ENCODE measurements at regions not wholly inside any gene's neighbourhood (a gene's known extent, or its start where the extent isn't known, plus 50 kb on each side); places are given as distances from the start of the nearest gene placed in this dataset.

DNA sequence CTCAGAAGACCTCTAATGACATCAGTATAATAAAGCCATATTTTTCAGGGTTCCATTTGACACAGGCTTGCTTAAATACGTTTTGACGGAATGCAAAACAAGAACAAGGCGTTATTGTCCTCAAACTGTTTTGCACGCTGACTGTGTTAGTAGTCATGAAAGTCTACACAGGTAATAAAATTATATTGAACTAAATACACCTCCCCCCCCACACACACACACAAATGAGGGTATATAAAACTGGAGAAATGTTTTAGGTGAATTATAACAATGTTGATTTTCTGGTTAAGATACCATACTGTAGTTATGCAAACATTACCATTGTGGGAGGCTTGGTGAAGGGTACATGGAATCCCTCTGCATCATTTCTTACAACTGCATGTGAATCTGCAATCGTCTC lies 257.1 kb upstream of the ARRDC4 start:
- Histone ChIP-seq H3K4me3 (no peak overlapping the region), H3K36me3 (replicated peaks) (no peaks in the 10 kb centered on the region), H3K9me3 (no peaks in the 10 kb centered on the region), H3K4me1 (no peaks in the 10 kb centered on the region), H3K27me3 (ENCODE audit: low read depth) (no peaks in the 10 kb centered on the region)
- no peak for DNase-seq (ENCODE audit: low spot score in 2 of 2)
- in situ Hi-C loops (cut with MboI; ENCODE audit: low sequenced_read_pairs) = no loop called here

DNA sequence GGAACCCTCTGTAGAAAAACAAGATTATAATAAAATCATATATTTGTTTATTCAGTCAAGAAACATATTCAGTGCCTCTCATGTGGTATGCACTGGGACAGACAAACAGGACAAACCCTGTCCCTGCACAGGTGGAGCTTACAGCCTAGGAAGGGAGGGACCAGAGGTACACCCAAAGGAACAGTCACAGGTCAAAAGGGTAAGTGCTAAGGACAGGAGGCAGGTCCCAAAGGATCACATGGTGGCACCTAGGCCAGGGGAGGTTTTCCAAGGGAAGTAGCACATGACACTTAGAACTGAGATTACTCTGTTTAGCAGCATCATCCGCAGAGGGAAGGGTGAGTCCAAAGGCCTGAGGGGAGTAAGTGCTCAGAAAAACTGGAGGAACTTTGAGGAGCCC lies 254.4 kb upstream of the ARRDC4 start:
- Histone ChIP-seq H3K36me3 (replicated peaks) (no peaks in the 10 kb centered on the region), H3K27me3 (ENCODE audit: low read depth) (no peaks in the 10 kb centered on the region), H3K9me3 (no peaks in the 10 kb centered on the region), H3K4me3 (no peak overlapping the region), H3K4me1 (no peaks in the 10 kb centered on the region)
- in situ Hi-C loops (cut with MboI; ENCODE audit: low sequenced_read_pairs) = no loop called here
- no peak for DNase-seq (ENCODE audit: low spot score in 2 of 2)

DNA sequence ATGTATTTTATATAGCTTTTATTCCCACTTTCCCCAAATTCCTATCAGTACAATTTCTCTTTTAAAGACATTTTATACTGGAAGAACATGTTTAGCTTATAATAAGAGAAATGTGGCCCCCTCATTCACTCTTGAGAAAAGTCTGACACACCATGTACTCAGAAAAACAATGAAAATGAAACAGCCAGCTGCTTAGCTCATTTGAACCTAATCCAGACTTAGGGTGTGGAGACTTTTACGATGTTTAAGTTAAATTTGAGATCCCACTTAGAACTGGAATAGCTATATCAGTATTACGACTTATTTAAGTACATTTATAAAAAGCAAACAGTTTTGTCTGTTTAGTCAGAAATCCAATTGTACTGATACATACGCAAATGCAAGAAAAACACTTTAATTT lies 252.3 kb upstream of the ARRDC4 start:
- Histone ChIP-seq H3K9me3 (no peaks in the 10 kb centered on the region), H3K27me3 (ENCODE audit: low read depth) (no peaks in the 10 kb centered on the region), H3K4me1 (no peaks in the 10 kb centered on the region), H3K36me3 (replicated peaks) (no peaks in the 10 kb centered on the region), H3K4me3 (no peak overlapping the region)
- DNase-seq (ENCODE audit: low spot score in 2 of 2) = no peak
- in situ Hi-C loops (cut with MboI; ENCODE audit: low sequenced_read_pairs) = no loop called here

DNA sequence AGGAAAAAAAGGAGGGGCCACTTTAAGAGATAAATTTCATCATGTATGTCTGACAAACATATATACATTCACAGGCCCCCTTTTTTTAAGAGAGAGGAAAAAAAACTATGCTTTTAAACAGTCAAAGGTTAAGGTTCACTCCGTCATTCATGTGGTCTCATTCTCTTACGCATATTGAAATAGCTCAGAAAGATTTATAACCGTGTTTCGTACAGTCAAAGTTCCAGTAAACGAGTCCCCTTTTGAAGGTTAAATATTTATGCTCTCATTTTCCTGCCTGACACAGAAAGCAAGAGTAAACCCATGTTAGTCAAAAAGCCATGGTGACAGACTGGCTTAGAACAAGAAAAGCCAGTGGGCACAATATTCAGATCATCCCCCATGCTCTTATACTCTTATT lies 248.0 kb upstream of the ARRDC4 start:
- in situ Hi-C loops (cut with MboI; ENCODE audit: low sequenced_read_pairs) = no loop called here
- DNase-seq (ENCODE audit: low spot score in 2 of 2) = no peak
- no peak overlapping the region for H3K4me3 ChIP-seq
- no peaks in the 10 kb centered on the region for H3K36me3 ChIP-seq (replicated peaks)
- H3K27me3 ChIP-seq (ENCODE audit: low read depth) = no peaks in the 10 kb centered on the region
- H3K4me1 ChIP-seq = no peaks in the 10 kb centered on the region
- H3K9me3 ChIP-seq = no peaks in the 10 kb centered on the region

DNA sequence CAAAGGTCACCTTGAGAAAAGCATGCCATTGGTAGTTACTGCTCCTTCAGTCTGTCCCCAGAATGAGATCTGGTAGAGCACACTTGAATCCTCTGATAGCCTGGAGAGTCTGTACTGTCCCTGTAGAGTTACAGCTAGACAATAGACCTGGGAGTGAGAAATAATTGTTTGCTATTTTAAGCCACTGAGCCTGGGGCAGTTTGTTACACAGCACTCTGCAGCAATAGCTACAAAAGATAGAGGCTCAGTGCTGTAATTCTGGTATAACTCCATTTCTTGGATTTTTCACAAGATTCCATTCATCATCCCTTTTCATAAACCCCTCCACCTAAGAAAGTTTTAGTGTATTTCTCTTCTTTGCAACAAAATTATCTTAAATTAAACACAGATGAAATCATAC lies 242.7 kb upstream of the ARRDC4 start:
- Histone ChIP-seq H3K36me3 (replicated peaks) (no peaks in the 10 kb centered on the region), H3K4me1 (no peaks in the 10 kb centered on the region), H3K4me3 (no peak overlapping the region), H3K9me3 (no peaks in the 10 kb centered on the region), H3K27me3 (ENCODE audit: low read depth) (no peaks in the 10 kb centered on the region)
- no peak for DNase-seq (ENCODE audit: low spot score in 2 of 2)
- in situ Hi-C loops (cut with MboI; ENCODE audit: low sequenced_read_pairs) = no loop called here

DNA sequence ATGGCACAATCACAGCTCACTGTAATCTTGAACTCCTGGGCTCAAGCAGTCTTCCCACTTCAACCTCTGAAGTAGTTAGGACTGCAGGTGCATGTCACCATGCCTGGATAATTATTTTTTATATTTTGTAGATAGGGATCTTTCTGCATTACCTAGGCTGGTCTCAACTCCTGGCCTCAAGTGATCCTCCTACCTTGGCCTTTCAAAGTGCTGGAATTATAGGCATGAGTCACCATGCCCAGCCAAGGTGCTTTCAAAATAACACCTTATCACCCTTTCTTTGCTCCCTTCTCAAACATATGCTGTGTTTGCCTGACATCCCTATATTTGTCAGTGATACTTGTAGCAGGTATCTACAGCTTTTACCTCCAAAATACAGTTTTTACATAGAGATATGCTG lies 242.0 kb upstream of the ARRDC4 start:
- Histone ChIP-seq H3K9me3 (no peaks in the 10 kb centered on the region), H3K27me3 (ENCODE audit: low read depth) (no peaks in the 10 kb centered on the region), H3K4me1 (no peaks in the 10 kb centered on the region), H3K4me3 (no peak overlapping the region), H3K36me3 (replicated peaks) (no peaks in the 10 kb centered on the region)
- DNase-seq (ENCODE audit: low spot score in 2 of 2) = no peak
- in situ Hi-C loops (cut with MboI; ENCODE audit: low sequenced_read_pairs) = no loop called here

GRCh38 chr15:97728791-97729190 lies 231.7 kb upstream of the ARRDC4 start:
- Histone ChIP-seq H3K4me1 (no peaks in the 10 kb centered on the region), H3K4me3 (no peak overlapping the region), H3K27me3 (ENCODE audit: low read depth) (no peaks in the 10 kb centered on the region), H3K36me3 (replicated peaks) (no peaks in the 10 kb centered on the region), H3K9me3 (no peaks in the 10 kb centered on the region)
- in situ Hi-C loops (cut with MboI; ENCODE audit: low sequenced_read_pairs) = no loop called here
- no peak for DNase-seq (ENCODE audit: low spot score in 2 of 2)

DNA sequence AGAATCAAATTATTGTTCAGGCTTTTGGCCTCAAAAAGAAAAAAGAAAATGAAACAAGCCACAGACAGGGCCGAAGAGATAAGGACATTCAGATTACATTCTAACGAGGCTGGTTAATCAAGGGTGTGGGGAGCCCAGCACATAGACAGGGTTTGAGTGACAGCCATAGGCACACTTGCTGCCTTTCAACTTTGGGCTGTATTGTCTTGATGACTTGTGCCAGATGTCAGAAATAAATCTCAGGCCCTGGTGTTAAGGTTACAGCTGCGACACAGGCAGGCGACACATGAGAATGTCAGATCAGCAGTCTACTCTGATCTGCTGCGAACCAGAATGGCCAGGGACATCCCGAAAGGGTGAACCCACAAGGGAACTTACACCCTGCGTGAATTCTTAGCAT lies 231.2 kb upstream of the ARRDC4 start:
- Histone ChIP-seq H3K4me3 (no peak overlapping the region), H3K4me1 (no peaks in the 10 kb centered on the region), H3K9me3 (no peaks in the 10 kb centered on the region), H3K27me3 (ENCODE audit: low read depth) (no peaks in the 10 kb centered on the region), H3K36me3 (replicated peaks) (no peaks in the 10 kb centered on the region)
- in situ Hi-C loops (cut with MboI; ENCODE audit: low sequenced_read_pairs) = no loop called here
- DNase-seq (ENCODE audit: low spot score in 2 of 2) = no peak

GRCh38 chr15:97730315-97730714 lies 230.2 kb upstream of the ARRDC4 start:
- Histone ChIP-seq H3K9me3 (no peaks in the 10 kb centered on the region), H3K4me3 (no peak overlapping the region), H3K36me3 (replicated peaks) (no peaks in the 10 kb centered on the region), H3K4me1 (no peaks in the 10 kb centered on the region), H3K27me3 (ENCODE audit: low read depth) (no peaks in the 10 kb centered on the region)
- no peak for DNase-seq (ENCODE audit: low spot score in 2 of 2)
- in situ Hi-C loops (cut with MboI; ENCODE audit: low sequenced_read_pairs) = no loop called here

GRCh38 chr15:97731859-97732258 lies 228.6 kb upstream of the ARRDC4 start:
- in situ Hi-C loops (cut with MboI; ENCODE audit: low sequenced_read_pairs) = no loop called here
- no peaks in the 10 kb centered on the region for H3K27me3 ChIP-seq (ENCODE audit: low read depth)
- H3K9me3 ChIP-seq = no peaks in the 10 kb centered on the region
- no peaks in the 10 kb centered on the region for H3K4me1 ChIP-seq
- no peaks in the 10 kb centered on the region for H3K36me3 ChIP-seq (replicated peaks)
- H3K4me3 ChIP-seq = no peak overlapping the region
- DNase-seq (ENCODE audit: low spot score in 2 of 2) = no peak

DNA sequence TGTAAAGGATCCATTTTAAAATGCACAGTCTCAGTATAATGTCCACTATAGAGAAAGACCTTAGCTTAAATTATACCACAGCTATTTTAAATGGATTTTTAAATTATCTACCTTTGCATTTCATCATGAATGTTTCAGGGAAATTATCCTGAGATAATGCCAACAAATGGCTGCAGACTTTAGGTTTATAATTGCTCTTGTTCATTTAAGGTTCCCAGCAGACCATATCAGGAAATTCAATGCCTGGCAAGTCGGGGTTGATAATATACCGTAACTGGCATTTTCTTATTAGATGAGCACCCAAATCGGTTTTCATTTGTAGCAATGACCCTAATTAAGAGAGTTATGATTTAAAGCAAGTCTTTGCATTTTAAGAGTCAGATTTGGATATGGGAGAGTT lies 227.1 kb upstream of the ARRDC4 start:
- no peaks in the 10 kb centered on the region for H3K4me1 ChIP-seq
- no peak overlapping the region for H3K4me3 ChIP-seq
- in situ Hi-C loops (cut with MboI; ENCODE audit: low sequenced_read_pairs) = no loop called here
- H3K27me3 ChIP-seq (ENCODE audit: low read depth) = no peaks in the 10 kb centered on the region
- no peaks in the 10 kb centered on the region for H3K36me3 ChIP-seq (replicated peaks)
- DNase-seq (ENCODE audit: low spot score in 2 of 2) = no peak
- H3K9me3 ChIP-seq = no peaks in the 10 kb centered on the region

- no peaks in the 10 kb centered on the region for H3K9me3 ChIP-seq
- no peak for DNase-seq (ENCODE audit: low spot score in 2 of 2)
- H3K4me1 ChIP-seq = no peaks in the 10 kb centered on the region
- in situ Hi-C loops (cut with MboI; ENCODE audit: low sequenced_read_pairs) = no loop called here
- H3K4me3 ChIP-seq = no peak overlapping the region
- no peaks in the 10 kb centered on the region for H3K27me3 ChIP-seq (ENCODE audit: low read depth)
- H3K36me3 ChIP-seq (replicated peaks) = no peaks in the 10 kb centered on the region
Measured at GRCh38 chr15:97736748-97737147, 223.8 kb upstream of the ARRDC4 start.

GRCh38 chr15:97745481-97746071 lies 214.9 kb upstream of the ARRDC4 start:
- H3K27me3 ChIP-seq (ENCODE audit: low read depth) = no peaks in the 10 kb centered on the region
- in situ Hi-C loops (cut with MboI; ENCODE audit: low sequenced_read_pairs) = no loop called here
- peak; percentile 7 to 78 for DNase-seq (ENCODE audit: low spot score in 2 of 2)
- no peaks in the 10 kb centered on the region for H3K4me1 ChIP-seq
- no peaks in the 10 kb centered on the region for H3K9me3 ChIP-seq
- H3K4me3 ChIP-seq = no peak overlapping the region
- no peaks in the 10 kb centered on the region for H3K36me3 ChIP-seq (replicated peaks)

GRCh38 chr15:97747342-97747741 lies 213.2 kb upstream of the ARRDC4 start:
- in situ Hi-C loops (cut with MboI; ENCODE audit: low sequenced_read_pairs) = no loop called here
- Histone ChIP-seq H3K36me3 (replicated peaks) (no peaks in the 10 kb centered on the region), H3K4me3 (no peak overlapping the region), H3K4me1 (no peaks in the 10 kb centered on the region), H3K9me3 (no peaks in the 10 kb centered on the region), H3K27me3 (ENCODE audit: low read depth) (peaks cover 3% of the 10 kb centered on the region; the same call in 1 of the 2 replicates)
- DNase-seq (ENCODE audit: low spot score in 2 of 2) = no peak

DNA sequence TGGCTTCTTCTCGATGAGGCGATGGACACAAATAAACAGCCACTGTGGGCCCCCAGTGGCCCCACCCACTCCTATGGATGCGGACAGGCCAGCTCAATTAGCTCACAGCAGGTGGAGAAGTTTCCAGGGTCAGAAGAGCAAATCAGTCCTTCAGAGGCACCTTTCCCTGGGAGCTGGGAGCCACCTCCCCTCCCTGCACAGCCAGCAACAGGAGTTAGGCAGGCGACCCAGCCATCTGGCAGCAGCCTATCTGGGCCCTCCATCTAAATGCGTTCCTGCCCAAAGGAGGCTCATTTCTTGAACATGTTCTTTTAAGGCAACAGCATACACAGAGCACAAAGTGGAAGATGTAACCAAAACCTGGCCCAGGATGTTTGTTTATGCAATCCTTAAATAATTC lies 211.9 kb upstream of the ARRDC4 start:
- in situ Hi-C loops (cut with MboI; ENCODE audit: low sequenced_read_pairs) = no loop called here
- Histone ChIP-seq H3K4me1 (no peaks in the 10 kb centered on the region), H3K4me3 (no peak overlapping the region), H3K9me3 (no peaks in the 10 kb centered on the region), H3K36me3 (replicated peaks) (no peaks in the 10 kb centered on the region), H3K27me3 (ENCODE audit: low read depth) (peaks cover 4% of the 10 kb centered on the region; the same call in 1 of the 2 replicates)
- no peak for DNase-seq (ENCODE audit: low spot score in 2 of 2)

Measured in HAP-1 (cell line).